ENCODE measurements at regions not wholly inside any gene's neighbourhood (a gene's known extent, or its start where the extent isn't known, plus 50 kb on each side); places are given as distances from the start of the nearest gene placed in this dataset.

DNA sequence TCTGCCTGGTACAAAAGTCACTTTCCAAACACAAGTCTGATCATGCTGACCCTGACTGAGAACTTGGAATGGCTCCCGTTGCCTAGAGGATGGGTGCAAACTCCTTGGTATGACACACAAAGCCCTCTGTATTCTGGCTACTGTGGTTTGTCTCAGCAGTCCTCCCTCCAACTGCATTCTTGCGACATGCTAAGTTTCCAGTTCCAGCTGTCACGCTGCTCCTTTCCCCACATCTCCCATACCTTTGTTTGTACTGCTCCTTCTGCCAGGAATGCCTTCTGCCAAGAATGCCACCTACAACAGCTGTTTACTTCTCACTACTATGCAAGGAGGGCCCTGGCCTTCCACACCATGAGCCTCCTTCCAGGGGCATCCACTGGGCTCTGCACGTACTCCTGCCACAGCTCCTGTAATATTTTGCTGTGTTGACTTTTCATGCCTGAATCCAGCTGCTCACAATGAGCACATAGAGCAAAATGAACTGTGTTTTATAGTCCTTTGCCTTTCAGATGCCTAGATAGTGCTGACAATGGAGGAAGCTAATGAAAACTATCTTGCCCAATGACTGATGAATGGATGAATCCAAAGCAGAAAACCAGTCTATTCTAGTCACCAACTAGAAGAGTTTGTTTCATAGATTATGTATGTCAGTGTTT lies 543.7 kb downstream of the EFNB2 start:
- Histone ChIP-seq H2AK5ac (ENCODE audit: low read depth, low read length) (no peak overlapping the region), H2BK12ac (ENCODE audit: low read depth, low read length) (no peak overlapping the region), H3K23ac (ENCODE audit: insufficient read length) (no peak overlapping the region), H2BK5ac (ENCODE audit: low read depth, low read length) (no peak overlapping the region), H3K27me3 (replicated peaks in 1 of 4; ENCODE audit: control insufficient read depth in 3 of 4, extremely low read depth in 1 of 4, insufficient read depth in 3 of 4, low read length in 3 of 4) (no peaks in the 10 kb centered on the region), H3K4me3 (ENCODE audit: extremely low read depth in 1 of 4, insufficient read depth in 2 of 4, low read depth in 3 of 4, low read length in 4 of 4) (no peak overlapping the region), H3K4me2 (ENCODE audit: insufficient read depth in 1 of 2, low read depth in 2 of 2, low read length in 2 of 2) (no peak overlapping the region), H2BK15ac (ENCODE audit: low read length) (no peak overlapping the region), H3K36me3 (ENCODE audit: control insufficient read depth in 2 of 4, insufficient read depth in 4 of 4, low read length in 3 of 4) (no peaks in the 10 kb centered on the region), H2BK20ac (ENCODE audit: low read length) (no peak overlapping the region), H3K23me2 (ENCODE audit: low read depth, low read length) (no peaks in the 10 kb centered on the region; the same call in 1 of the 2 replicates), H3K79me2 (ENCODE audit: control insufficient read depth in 1 of 2, insufficient read depth in 2 of 2, low read length in 2 of 2) (no peaks in the 10 kb centered on the region), H3K9ac (replicated peaks in 1 of 4; ENCODE audit: extremely low read depth in 1 of 4, low read depth in 3 of 4, low read length in 3 of 4) (no peak overlapping the region), H4K8ac (ENCODE audit: extremely low read depth, insufficient read depth, low read length) (no peak overlapping the region), H3K9me3 (ENCODE audit: insufficient read depth in 2 of 2, low read depth in 1 of 2, low read length in 1 of 2) (no peaks in the 10 kb centered on the region), H3K4ac (replicated peaks; ENCODE audit: insufficient read length, low read depth, low read length) (no peak overlapping the region), H3K18ac (ENCODE audit: extremely low read depth, low read length) (no peak overlapping the region), H4K20me1 (replicated peaks in 1 of 2; ENCODE audit: control insufficient read depth in 1 of 2, insufficient read depth in 2 of 2, low read length in 2 of 2) (no peaks in the 10 kb centered on the region), H2AFZ (ENCODE audit: low read length) (no peak overlapping the region), H2BK120ac (replicated peaks; ENCODE audit: low read depth, low read length) (no peak overlapping the region), H3K79me1 (ENCODE audit: low read depth, low read length) (no peaks in the 10 kb centered on the region), H3K27ac (ENCODE audit: low read depth, low read length) (no peak overlapping the region), H4K91ac (replicated peaks; ENCODE audit: insufficient read length, low read length) (no peak overlapping the region), H3K56ac (replicated peaks; ENCODE audit: insufficient read length, low read depth, low read length) (no peak overlapping the region), H3K14ac (ENCODE audit: insufficient read length) (no peak overlapping the region), H4K5ac (ENCODE audit: insufficient read length, low read depth, low read length) (no peak overlapping the region), H3K4me1 (replicated peaks in 1 of 4; ENCODE audit: control insufficient read depth in 3 of 4, insufficient read depth in 4 of 4, low read length in 3 of 4) (no peaks in the 10 kb centered on the region)
- DNase-seq (ENCODE audit: low read depth in 1 of 2, low spot score in 2 of 2) (no peak), FAIRE-seq (no peak)
- ChIA-PET POLR2A (ENCODE audit: partially characterized antibody) (no interaction called here), CTCF (ENCODE audit: partially characterized antibody) (interaction anchor here (0.9 to 2.2 kb wide), 5 partner anchors 10 to 45 kb away, joined by 3 to 5 read pairs (median 4); no protein-coding TSS in a partner anchor)
- WGBS, 2 experiments (ENCODE audit: extremely low coverage in 1 of 2, insufficient coverage in 1 of 2, insufficient read length in 1 of 2, insufficient replicate concordance in 2 of 2, low coverage in 1 of 2, low lambda C conversion rate in 2 of 2, missing lambda C conversion rate in 1 of 2) = 87% methylated on average over 4 of the region's 4 CpGs; no CpG with 5 or more reads in 1 of the 2 experiments
- TF ChIP-seq BCL11A (IDR thresholded peaks at IDR 0.05; ENCODE audit: low read depth in 2 of 2, low read length in 2 of 2) (no peak), RNF2 (IDR thresholded peaks at IDR 0.05; ENCODE audit: borderline replicate concordance, low read depth, low read length, missing control alignments, poor library complexity, severe bottlenecking) (no peak), BRCA1 (IDR thresholded peaks at IDR 0.05; ENCODE audit: low read depth, low read length) (no peak), CHD2 (IDR thresholded peaks at IDR 0.05; ENCODE audit: low read length) (no peak), ZNF274 (IDR thresholded peaks at IDR 0.05; ENCODE audit: borderline replicate concordance, extremely low read depth, low read length) (no peak), EP300 (IDR thresholded peaks at IDR 0.05; ENCODE audit: borderline replicate concordance in 1 of 2, low read depth in 2 of 2, low read length in 2 of 2) (no peak), TEAD4 (IDR thresholded peaks at IDR 0.05; ENCODE audit: low read depth, low read length) (no peak), ATF3 (IDR thresholded peaks at IDR 0.05; ENCODE audit: insufficient read depth, low read depth, low read length) (no peak), TAF1 (IDR thresholded peaks at IDR 0.05; ENCODE audit: low read depth, low read length) (no peak), RBBP5 (IDR thresholded peaks at IDR 0.05; ENCODE audit: borderline replicate concordance, low read depth, low read length) (no peak), SP4 (IDR thresholded peaks at IDR 0.05; ENCODE audit: low read length) (no peak), KDM4A (IDR thresholded peaks at IDR 0.05; ENCODE audit: low read depth, low read length, severe bottlenecking) (no peak), BACH1 (IDR thresholded peaks at IDR 0.05; ENCODE audit: low read length) (no peak)
